ENCODE measurements at regions not wholly inside any gene's neighbourhood (a gene's known extent, or its start where the extent isn't known, plus 50 kb on each side); places are given as distances from the start of the nearest gene placed in this dataset.

GRCh38 chr5:9920697-9921096 lies 290.5 kb upstream of the TAS2R1 start:
- intact Hi-C loops (cut with micrococcal nuclease; ENCODE audit: unreplicated experiment), result no loop called here
- Histone ChIP-seq H3K4me1 (ENCODE audit: insufficient read depth, low read length, poor library complexity, severe bottlenecking) (no peaks in the 10 kb centered on the region), H3K9me2 (ENCODE audit: insufficient read depth, low read length) (no peaks in the 10 kb centered on the region), H4K20me1 (ENCODE audit: insufficient read depth, low read length) (no peaks in the 10 kb centered on the region), H3K79me2 (ENCODE audit: insufficient read depth, low read depth, low read length) (no peaks in the 10 kb centered on the region), H3K36me3 (ENCODE audit: insufficient read depth, low read length) (no peaks in the 10 kb centered on the region), H3K4me3 (ENCODE audit: low read depth, low read length, poor library complexity, severe bottlenecking) (no peak overlapping the region), H3K27ac (ENCODE audit: low read depth, low read length, poor library complexity, severe bottlenecking) (no peak overlapping the region), H3K9me3 (ENCODE audit: low read length) (peaks cover 9% of the 10 kb centered on the region; the same call in 1 of the 2 replicates), H3K4me2 (ENCODE audit: low read length) (no peak overlapping the region), H2AFZ (ENCODE audit: low read length) (no peak overlapping the region)
- POLR2A ChIA-PET, result no interaction called here
- CTCF ChIA-PET (ENCODE audit: unreplicated experiment), result no interaction called here
- DNase-seq (ENCODE audit: low spot score), result no peak
- TF ChIP-seq EZH2phosphoT487 (IDR thresholded peaks at IDR 0.05; ENCODE audit: borderline replicate concordance, low read depth, low read length), result no peak
- BruUV-seq (replicated peaks), result no TSS peak

GRCh38 chr5:9919306-9920030 lies 289.3 kb upstream of the TAS2R1 start:
- H3K36me3 ChIP-seq (ENCODE audit: insufficient read depth, low read length), result no peaks in the 10 kb centered on the region
- intact Hi-C loops (cut with micrococcal nuclease; ENCODE audit: unreplicated experiment), result no loop called here
- no peak overlapping the region for H3K4me2 ChIP-seq (ENCODE audit: low read length)
- ChIA-PET POLR2A (no interaction called here), CTCF (ENCODE audit: unreplicated experiment) (no interaction called here)
- no peak overlapping the region for H2AFZ ChIP-seq (ENCODE audit: low read length)
- BruUV-seq (replicated peaks), result no TSS peak
- H4K20me1 ChIP-seq (ENCODE audit: insufficient read depth, low read length), result no peaks in the 10 kb centered on the region
- TF ChIP-seq EZH2phosphoT487 (IDR thresholded peaks at IDR 0.05; ENCODE audit: borderline replicate concordance, low read depth, low read length), result no peak
- no peak for TF ChIP-seq CTCF (conservative IDR thresholded peaks at IDR 0.05; ENCODE audit: low read length)
- H3K4me1 ChIP-seq (ENCODE audit: insufficient read depth, low read length, poor library complexity, severe bottlenecking), result no peaks in the 10 kb centered on the region
- no peak overlapping the region for H3K4me3 ChIP-seq (ENCODE audit: low read depth, low read length, poor library complexity, severe bottlenecking)
- H3K27ac ChIP-seq (ENCODE audit: low read depth, low read length, poor library complexity, severe bottlenecking), result no peak overlapping the region
- H3K9me3 ChIP-seq (ENCODE audit: low read length), result peaks cover 9% of the 10 kb centered on the region; the same call in 1 of the 2 replicates
- H3K79me2 ChIP-seq (ENCODE audit: insufficient read depth, low read depth, low read length), result no peaks in the 10 kb centered on the region
- DNase-seq (ENCODE audit: low spot score), result no peak
- H3K9me2 ChIP-seq (ENCODE audit: insufficient read depth, low read length), result no peaks in the 10 kb centered on the region

GRCh38 chr5:9905661-9906060 lies 275.5 kb upstream of the TAS2R1 start:
- Histone ChIP-seq H3K79me2 (ENCODE audit: insufficient read depth, low read depth, low read length) (no peaks in the 10 kb centered on the region), H2AFZ (ENCODE audit: low read length) (no peak overlapping the region), H3K4me2 (ENCODE audit: low read length) (no peak overlapping the region), H3K9me2 (ENCODE audit: insufficient read depth, low read length) (no peaks in the 10 kb centered on the region), H3K4me3 (ENCODE audit: low read depth, low read length, poor library complexity, severe bottlenecking) (no peak overlapping the region), H4K20me1 (ENCODE audit: insufficient read depth, low read length) (no peaks in the 10 kb centered on the region), H3K27ac (ENCODE audit: low read depth, low read length, poor library complexity, severe bottlenecking) (no peak overlapping the region), H3K36me3 (ENCODE audit: insufficient read depth, low read length) (no peaks in the 10 kb centered on the region), H3K4me1 (ENCODE audit: insufficient read depth, low read length, poor library complexity, severe bottlenecking) (no peaks in the 10 kb centered on the region), H3K9me3 (ENCODE audit: low read length) (no peaks in the 10 kb centered on the region)
- no TSS peak for BruUV-seq (replicated peaks)
- intact Hi-C loops (cut with micrococcal nuclease; ENCODE audit: unreplicated experiment), result no loop called here
- ChIA-PET POLR2A (no interaction called here), CTCF (ENCODE audit: unreplicated experiment) (no interaction called here)
- DNase-seq (ENCODE audit: low spot score), result no peak
- TF ChIP-seq CTCF (conservative IDR thresholded peaks at IDR 0.05; ENCODE audit: low read length) (no peak), EZH2phosphoT487 (IDR thresholded peaks at IDR 0.05; ENCODE audit: borderline replicate concordance, low read depth, low read length) (no peak)
